ENCODE measurements at regions not wholly inside any gene's neighbourhood (a gene's known extent, or its start where the extent isn't known, plus 50 kb on each side); places are given as distances from the start of the nearest gene placed in this dataset.
"Not testable (repeated sequence)": the region's sequence is repeated elsewhere in the genome, so short reads cannot be mapped to it uniquely, and the experiment has no call there.

DNA sequence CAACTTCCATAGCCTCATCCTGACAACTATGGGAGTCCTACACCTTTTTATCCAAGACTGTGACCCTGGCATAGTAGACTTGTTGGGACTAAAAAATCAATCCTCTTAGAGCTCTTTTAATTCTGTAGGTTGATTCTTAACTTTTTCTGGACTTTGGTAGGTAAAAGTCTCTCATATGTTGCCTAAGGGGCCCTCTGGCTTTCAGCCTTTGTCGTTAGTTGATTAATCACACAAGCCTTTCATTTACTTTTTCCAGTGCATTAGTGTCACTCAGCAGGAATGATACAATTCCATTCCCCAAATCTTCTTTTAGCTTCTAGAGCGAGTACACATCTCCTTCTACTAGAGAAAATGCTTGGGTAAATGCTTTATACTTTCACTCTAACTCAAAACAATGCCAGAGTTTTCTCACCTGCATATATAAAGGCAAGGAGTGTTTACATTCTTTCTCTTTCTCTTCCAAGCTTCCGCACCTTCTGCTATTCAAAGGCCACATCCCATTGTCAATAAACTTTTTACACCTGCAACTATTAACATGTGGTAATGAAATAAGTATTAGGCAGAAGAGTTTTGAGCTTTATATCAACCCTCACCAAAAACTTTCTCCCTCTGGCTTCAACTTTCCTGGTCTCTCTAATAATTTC is 516.6 kb downstream of the FAM181B start:
- DNase-seq (ENCODE audit: low read depth, low spot score): no peak

DNA sequence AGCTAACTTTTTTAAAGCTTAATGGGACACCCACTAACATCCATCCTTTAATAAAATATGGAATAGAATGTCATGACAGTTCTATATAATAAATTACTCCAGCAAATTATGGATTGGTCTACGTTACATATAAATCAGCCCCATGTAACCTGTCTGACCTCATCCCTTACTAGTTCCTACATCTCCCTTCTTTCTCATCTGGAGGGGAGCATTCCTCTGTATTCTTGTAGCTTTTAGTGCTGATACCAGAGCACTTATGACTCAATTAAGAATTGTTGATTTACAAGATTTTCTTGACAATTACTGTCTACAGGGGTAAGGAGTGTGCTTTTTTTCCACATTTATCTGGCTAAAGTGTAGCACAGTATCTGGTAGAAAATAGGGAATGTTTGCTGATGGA is 523.7 kb downstream of the FAM181B start:
- no peak for DNase-seq (ENCODE audit: low read depth, low spot score)

DNA sequence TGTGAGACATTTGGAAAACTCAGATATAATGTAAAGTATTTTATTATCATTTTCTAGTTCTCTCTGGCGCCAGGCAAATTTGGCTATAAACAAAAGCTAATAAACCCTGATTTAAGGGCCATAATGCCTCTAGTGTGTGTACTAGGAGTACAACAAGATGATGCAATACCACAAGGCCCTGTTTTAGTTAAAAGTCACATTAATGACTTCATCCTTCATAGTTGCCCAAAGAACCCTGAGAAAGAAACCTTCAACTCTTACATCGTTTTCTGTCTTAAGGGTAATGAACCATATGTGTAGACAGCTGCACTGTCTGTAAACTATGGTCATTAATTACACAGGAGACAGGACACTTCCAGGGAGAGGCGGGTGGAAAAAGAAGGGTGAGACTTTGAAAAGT is 538.4 kb downstream of the FAM181B start:
- no peak for DNase-seq (ENCODE audit: low read depth, low spot score)

DNA sequence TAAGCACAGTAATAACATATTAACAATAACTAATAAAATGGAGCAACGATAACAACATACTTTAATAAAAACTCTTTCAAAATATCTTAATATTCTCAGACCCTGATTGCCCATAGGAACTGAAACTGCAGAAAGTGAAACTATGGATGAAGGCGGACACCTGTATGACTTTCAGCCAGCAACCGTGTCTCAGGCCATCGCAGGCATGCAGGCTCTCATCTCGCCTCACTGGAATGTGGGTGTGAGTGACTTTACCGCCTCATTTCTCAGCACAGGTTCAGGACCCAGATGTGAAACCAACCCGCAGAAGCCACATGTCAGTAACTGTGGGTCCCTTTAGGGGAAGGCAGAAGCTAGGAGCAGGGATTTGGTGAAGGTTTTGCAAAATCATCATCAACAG is 539.1 kb downstream of the FAM181B start:
- no peak for DNase-seq (ENCODE audit: low read depth, low spot score)

DNA sequence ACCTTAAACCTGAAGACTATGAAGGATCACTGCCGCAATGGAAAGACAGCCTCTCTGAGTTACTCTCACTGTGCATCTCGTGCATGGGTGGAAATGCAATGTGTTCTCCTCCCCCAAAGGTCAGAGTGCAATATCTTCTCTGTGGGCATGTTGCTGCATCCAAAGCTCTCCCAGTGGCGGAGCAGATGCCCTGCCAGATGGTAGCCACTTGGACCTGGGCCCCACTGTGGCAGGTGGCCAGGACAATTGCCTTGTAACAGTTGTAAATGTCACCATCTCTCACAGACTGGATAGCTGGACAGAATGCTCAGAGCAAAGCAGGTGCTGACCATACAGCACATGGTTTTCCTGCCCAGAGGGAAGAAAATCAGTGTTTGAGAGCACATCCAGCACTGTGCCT is 542.0 kb downstream of the FAM181B start:
- DNase-seq (ENCODE audit: low read depth, low spot score): no peak

DNA sequence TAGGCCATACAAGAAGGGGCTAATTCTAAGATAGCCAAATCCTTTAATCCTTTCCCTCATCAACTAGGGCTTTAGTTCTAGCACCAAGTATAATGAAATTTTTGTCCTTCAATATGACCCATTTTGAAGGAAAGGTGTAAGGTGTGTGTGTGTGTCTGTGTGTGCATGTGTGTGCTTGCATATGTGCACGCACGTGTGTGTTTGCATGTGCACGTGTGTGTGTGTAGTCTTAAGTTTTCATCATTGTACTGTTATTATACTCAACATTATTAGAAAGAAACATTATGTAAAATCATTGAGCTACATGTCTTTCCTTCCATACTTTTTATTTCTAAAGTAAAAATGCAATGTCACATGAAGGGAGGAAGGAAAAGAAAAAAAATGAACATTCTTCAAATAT is 547.7 kb downstream of the FAM181B start:
- DNase-seq (ENCODE audit: low read depth, low spot score): no peak

DNA sequence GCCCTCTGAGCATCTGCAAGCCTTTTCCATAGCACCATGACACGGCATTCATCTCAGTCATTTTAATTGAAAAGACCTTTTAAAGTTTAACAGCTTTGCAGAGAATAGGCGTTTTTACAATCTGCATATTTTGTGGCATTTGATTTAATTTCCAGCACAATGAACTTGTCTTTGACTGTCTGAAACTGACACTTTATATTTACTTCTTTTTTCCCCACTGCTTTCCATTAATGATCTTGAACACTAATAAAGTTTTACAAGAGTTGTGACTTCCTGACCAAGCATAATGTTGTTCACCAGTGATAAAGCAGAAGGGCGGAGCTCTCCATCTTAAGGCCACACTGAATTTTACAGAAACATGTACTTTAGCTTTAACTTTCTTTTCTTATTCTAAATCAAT is 548.7 kb downstream of the FAM181B start:
- DNase-seq (ENCODE audit: low read depth, low spot score): no peak

DNA sequence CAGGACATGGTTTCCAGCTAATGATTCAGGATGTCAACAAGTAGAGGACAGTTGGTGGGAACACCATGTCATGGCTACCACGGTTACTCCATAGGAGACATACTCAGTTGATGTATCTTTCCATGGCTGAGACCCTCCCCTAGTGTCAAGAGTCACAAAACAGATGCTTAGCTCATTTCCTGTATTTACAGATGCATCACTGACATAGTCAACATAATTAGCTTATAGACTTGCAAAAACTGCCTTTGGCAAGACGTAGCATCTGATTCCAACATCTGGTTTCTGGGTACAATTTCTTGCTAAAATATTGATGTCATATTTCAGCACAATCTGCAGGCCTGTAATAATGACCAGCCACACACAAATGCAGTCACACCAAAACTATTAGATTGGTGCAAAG is 550.3 kb downstream of the FAM181B start:
- DNase-seq (ENCODE audit: low read depth, low spot score): no peak

DNA sequence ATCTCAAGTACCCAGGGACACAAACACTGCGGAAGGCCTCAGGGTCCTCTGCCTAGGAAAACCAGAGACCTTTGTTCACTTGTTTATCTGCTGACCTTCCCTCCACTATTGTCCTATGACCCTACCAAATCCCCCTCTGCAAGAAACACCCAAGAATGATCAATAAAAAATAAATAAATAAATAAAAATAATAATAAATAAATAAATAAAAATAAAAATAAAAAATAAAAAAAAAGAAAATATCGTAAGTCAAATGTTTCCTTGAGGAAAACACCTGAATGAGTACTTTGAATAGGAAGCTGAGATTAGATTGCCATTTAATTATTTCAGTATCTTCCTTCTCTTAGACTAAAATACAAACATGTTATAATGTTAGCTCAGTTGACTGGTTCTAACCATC is 551.0 kb downstream of the FAM181B start:
- not testable (repeated sequence) for DNase-seq (ENCODE audit: low read depth, low spot score)

DNA sequence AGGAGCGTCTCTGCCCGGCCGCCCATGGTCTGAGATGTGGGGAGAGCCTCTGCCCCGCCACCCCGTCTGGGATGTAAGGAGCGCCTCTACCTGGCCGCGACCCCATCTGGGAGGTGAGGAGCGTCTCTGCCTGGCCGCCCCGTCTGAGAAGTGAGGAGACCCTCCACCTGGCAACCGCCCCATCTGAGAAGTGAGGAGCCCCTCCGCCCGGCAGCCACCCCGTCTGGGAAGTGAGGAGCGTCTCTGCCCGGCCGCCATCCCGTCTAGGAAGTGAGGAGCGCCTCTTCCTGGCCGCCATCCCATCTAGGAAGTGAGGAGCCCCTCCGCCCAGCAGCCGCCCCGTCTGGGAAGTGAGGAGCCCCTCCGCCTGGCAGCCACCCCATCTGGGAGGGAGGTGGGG is 551.9 kb downstream of the FAM181B start:
- not testable (repeated sequence) for DNase-seq (ENCODE audit: low read depth, low spot score)

DNA sequence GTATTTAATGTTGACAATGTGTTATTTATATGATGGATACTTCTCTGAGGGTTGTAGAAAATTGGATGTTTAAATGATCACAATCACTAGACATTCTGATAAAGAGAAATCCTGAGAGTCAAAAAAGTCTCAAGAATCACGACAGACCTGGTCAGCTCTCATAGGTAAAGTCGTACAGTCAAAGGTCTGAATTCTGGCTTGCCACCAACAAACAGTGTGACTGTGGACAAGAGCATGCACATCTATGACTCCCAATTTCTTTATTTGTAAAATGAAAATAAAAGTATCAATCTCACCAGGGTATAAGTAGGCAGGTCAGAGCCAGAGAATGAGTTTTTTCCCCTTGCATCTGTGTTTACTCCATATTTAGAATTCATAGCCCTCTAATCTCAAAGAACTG is 556.7 kb downstream of the FAM181B start:
- DNase-seq (ENCODE audit: low read depth, low spot score): no peak

DNA sequence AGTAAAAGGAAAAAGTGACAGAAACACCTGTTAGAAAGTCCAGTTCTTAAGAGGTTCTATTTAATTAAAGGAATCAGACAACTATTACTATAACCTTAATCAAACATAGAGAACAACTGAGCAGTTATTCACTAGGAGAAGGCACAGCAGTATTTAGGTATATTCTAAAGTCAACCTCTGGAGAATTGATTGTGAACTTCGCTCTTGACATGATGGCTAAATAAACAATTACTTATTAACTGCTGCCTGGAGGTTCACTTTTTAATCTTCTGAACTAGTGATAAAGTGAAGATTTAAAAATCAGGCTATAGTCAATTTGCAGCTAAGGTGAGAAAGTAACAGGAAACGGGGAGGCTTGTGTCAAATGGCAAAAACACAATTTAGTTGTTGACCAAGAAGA is 557.3 kb downstream of the FAM181B start:
- DNase-seq (ENCODE audit: low read depth, low spot score): no peak

DNA sequence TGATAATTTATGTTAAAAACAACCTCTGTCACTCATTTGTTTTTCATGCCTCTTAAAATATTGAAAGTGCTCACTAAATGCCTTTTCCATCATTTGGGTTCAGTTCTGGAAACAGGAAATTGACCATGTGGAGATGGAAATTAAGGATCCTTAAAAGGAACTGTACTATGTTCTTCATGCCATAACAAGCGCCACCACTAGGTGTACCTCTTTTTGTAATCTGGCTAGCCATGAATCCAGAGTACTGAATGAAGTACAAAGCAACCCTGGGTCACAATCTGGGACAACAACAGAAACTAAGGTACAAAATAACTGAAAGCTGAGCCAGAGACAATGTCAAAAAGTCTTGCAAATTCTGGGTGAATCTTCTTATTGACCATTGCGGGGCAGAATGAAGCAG is 559.1 kb downstream of the FAM181B start:
- DNase-seq (ENCODE audit: low read depth, low spot score): no peak

DNA sequence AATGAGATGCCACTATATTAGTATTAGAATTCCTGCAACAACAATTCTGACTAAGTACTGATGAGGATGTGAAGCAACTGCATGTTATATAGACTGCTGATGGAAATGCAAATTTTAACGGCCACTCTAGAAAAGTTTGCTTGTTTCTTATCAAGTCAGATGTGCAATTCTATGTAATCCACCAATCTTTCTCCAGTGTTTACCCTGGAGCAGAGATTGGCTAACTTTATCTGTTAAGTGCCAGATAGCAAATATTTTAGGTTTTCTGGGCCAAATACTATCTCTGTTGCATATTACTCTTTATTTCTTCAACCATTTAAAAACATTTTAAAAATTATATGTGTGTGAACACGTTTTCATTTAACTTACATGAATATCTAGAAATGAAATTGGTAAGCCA is 586.9 kb downstream of the FAM181B start:
- no peak for DNase-seq (ENCODE audit: low read depth, low spot score)

DNA sequence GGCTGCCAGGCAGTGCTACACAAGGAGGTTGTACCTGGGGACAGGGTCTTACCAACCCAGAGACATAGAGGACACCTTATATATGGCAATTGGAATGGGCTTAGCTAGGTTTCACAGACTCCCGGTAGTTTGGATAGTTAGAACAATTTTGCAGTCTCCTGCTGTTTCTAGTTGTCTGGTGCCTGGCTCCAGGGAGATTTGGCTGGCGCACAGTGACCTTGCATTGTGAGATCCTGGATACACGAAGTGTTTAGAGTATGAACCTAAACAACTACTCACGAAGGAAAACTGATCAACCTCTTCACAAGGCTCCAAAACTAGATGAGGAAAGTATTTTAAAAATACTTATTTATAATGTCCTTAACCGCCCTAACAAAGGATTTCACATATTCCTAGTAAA is 614.7 kb downstream of the FAM181B start:
- DNase-seq (ENCODE audit: low read depth, low spot score): no peak

DNA sequence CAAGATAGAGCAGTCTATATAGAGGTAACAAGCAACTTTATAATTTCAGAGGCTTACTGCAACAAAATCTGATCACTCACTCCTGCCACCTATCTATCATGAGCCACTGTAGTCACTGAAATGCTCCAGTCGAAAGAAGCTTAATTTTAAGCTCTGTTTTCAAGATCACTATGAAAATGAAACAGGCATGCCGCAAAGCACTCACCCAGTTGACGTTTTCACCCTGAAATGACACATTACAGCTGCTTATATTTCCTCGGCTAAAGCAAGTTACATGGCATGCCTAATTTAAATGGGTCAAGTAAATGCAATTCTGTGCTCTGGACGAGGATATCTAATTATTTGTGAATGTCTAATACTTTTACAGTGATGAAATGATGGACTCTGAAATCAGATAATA is 616.3 kb downstream of the FAM181B start:
- no peak for DNase-seq (ENCODE audit: low read depth, low spot score)

DNA sequence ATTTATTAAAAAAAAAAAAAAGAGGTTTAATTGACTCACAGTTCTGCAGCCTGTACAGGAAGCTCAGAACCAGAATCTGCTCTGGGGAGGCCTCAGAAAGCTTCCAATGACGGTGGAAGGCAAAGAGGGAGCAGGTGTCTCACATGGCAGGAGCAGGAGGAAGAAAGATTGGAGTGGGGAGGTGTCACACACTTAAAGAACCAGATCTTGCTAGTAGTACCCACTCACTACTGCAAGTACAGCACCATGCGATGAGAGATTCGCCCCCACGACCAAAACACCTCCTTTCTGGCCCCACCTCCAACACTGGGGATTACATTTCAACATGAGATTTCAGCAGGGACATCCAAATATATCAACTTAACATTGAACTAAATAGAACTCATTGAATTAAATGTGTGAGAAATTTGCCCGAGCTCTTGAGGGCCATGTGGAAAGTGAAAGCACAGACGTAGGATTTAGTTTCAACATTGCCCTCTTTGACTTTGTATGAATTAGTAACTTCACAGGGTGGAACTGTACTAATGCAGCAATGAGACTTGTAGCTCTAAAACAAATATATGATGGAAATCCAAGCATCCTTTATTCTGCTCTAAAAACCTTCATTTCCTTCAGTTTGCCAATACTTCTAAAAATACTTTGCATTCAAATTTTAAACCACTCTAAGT is 628.2 kb downstream of the FAM181B start:
- no peak for DNase-seq (ENCODE audit: low read depth, low spot score)

DNA sequence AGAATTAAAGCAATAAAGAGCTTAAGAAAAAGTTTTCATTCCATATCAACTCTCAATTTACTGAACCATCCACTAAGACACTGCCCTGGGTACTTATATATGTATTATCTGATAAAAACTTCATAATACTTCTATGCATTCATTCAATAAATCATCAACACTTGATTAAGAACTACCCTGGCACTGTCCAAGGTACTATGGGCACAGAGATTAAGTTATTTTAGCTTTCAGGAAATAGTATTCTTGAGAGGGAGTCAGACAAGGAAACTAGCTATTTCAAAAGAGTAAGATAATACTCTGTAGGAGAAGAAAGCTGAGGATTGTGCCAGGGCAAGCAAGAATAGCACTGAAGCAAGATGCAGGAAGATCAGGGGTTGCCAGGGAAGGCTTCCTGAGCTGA is 640.8 kb downstream of the FAM181B start:
- no peak for DNase-seq (ENCODE audit: low read depth, low spot score)

DNA sequence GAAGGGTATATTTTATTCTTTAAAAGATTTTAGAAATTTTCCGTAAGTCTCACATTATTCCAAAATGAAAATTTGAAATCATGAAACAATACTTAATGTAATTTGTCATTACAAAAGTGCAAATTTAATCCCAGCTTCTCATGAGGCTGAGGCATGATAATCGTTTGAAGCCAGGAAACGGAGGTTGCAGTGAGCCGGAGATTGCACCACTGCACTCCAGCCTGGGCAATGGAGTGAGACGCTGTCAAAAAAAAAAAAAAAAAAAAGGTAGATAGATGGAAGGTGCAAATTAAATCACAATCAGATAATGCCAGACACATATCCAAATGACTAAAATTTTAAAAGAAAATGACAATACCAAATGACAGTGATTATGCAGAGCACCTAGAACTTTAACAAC is 644.2 kb downstream of the FAM181B start:
- DNase-seq (ENCODE audit: low read depth, low spot score): no peak

DNA sequence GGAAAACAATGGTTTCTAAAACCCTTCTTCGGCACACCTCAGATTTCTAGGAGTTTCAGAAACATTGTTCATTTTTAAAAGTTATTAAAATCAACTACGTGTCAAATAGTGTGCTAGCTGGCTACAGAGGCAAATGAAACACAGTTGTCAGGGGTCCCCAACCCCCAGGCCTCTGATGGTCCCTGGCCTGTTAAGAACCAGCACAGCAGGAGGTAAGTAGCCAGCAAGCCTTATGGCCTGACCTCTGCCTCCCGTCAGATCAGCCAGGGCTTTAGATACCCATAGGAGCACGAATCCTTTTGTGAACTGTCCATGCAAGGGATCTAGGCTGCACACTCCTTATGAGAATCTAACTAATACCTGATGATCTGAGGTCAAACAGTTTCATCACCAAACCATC is 648.2 kb downstream of the FAM181B start:
- no peak for DNase-seq (ENCODE audit: low read depth, low spot score)

DNA sequence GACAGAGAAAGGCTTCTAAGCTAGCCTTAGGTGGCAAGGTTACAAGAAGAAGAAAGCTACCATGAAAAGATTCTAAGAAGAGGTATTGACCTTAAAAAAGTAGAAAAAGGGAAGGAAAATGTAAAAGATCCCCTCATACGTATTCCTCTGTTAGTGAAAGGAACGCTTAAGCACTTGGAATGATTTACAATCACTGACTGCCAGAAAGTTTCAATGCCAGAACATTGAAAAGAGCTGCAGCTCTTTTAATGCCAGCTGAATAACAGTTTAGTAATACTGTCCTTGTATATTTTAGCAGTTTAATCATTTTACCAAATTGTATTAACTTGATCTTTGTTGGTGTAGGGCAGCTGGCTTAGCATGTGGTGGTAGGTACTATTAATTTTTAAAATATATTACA is 650.7 kb downstream of the FAM181B start:
- DNase-seq (ENCODE audit: low read depth, low spot score): no peak

DNA sequence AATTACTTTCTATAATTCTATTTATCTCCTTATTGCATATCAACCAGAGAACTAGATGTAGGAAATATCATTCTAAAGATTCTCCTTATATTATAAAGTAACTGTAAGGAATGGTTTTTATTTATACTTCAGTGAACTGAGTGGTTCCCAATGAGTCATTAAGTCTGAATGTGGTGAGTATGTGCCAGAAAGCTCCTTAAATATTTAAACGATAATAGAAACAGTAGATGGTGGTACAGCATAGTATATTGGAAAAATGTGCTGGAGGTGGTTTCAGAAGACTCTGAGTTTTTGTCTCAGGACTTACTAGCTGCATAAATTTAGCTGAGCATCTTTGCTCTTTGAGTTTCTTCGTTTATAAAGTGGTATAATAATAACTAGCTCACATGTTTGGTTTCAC is 653.5 kb downstream of the FAM181B start:
- DNase-seq (ENCODE audit: low read depth, low spot score): no peak

DNA sequence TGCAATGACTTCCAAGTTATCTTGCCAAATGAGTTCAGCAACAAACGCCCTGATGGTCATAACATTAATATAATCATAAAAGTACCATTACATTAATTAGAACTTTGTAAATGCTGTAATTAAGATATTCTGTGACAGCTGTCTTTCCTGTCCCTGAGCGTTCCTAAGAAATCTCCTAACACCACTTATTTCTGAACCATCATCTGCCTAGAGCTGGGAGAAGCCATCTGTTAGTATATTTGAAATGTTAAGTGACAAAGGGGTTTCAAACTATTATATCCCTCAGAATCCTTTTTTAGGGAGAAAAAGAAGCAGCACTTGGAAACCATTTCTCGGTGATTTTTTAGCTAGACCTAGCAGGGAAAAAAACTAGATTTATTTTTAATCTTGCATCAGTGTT is 657.5 kb downstream of the FAM181B start:
- no peak for DNase-seq (ENCODE audit: low read depth, low spot score)

DNA sequence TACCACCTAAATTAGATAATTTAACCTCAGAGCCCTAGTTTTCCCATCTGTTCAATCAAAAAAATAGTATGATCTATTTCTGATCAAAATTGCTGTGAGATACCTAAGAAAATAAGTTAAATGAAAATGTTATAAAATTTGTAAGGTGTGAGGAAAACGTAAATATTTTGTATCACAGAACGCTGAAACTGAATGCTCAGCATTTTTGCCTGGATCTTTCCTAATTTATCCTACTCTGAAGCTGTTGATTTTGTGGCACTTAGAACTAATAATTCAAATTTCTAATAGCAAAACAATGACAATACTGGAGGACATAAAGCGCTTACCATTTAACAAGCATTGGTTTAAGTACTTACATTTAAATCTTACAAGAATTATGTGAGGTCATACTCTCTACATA is 674.2 kb downstream of the FAM181B start:
- DNase-seq (ENCODE audit: low read depth, low spot score): no peak
